GM12878 (cell line): ENCODE measurements at regions not wholly inside any gene's neighbourhood (a gene's known extent, or its start where the extent isn't known, plus 50 kb on each side); places are given as distances from the start of the nearest gene placed in this dataset.

Experiments used
- JUNB ChIP-seq: IDR thresholded peaks from 2 replicates; pipeline ENCODE4 v1.6.1; 2016; ENCODE audit warnings: antibody characterized with exemption, mild to moderate bottlenecking
- MYC ChIP-seq: IDR thresholded peaks from 2 replicates; pipeline ENCODE4 v1.6.1; 2011; ENCODE audit warnings: mild to moderate bottlenecking, low read length, moderate library complexity, inconsistent platforms; ENCODE audit not compliant: insufficient read depth, insufficient replicate concordance, insufficient read length, severe bottlenecking
- TF ChIP-seq, protein P1 (sequence below): IDR thresholded peaks from 2 replicates; pipeline ENCODE4 v1.6.1; 2012; ENCODE audit warnings: mild to moderate bottlenecking, low read depth, low read length

DNA sequence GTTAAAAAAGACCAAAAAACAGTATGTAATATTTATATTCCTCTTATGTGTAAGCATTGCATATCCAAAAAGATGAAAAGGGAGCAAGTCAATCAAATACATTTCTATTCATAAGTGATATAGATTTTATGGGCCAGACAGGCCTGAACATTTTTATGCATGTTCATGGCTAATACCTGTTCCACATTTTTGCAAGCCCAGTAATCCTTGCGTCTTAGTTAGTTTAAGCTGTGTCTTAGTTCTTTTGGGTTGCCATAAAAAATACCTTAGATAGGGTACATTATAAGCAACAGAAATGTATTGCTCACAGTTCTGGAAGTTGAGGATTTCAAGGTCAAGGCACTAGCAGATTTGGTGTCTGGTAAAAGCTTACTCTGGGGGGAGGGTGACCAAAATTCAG, 342.1 kb downstream of the TAF11L14 start:
- TF ChIP-seq, protein P1, sequence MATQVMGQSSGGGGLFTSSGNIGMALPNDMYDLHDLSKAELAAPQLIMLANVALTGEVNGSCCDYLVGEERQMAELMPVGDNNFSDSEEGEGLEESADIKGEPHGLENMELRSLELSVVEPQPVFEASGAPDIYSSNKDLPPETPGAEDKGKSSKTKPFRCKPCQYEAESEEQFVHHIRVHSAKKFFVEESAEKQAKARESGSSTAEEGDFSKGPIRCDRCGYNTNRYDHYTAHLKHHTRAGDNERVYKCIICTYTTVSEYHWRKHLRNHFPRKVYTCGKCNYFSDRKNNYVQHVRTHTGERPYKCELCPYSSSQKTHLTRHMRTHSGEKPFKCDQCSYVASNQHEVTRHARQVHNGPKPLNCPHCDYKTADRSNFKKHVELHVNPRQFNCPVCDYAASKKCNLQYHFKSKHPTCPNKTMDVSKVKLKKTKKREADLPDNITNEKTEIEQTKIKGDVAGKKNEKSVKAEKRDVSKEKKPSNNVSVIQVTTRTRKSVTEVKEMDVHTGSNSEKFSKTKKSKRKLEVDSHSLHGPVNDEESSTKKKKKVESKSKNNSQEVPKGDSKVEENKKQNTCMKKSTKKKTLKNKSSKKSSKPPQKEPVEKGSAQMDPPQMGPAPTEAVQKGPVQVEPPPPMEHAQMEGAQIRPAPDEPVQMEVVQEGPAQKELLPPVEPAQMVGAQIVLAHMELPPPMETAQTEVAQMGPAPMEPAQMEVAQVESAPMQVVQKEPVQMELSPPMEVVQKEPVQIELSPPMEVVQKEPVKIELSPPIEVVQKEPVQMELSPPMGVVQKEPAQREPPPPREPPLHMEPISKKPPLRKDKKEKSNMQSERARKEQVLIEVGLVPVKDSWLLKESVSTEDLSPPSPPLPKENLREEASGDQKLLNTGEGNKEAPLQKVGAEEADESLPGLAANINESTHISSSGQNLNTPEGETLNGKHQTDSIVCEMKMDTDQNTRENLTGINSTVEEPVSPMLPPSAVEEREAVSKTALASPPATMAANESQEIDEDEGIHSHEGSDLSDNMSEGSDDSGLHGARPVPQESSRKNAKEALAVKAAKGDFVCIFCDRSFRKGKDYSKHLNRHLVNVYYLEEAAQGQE, result no peak
- no peak for TF ChIP-seq JUNB
- TF ChIP-seq MYC, result no peak
